DMS53 treated with DMSO at 0.1 percent for 48 hours (cell line): ENCODE measurements at regions not wholly inside any gene's neighbourhood (a gene's known extent, or its start where the extent isn't known, plus 50 kb on each side); places are given as distances from the start of the nearest gene placed in this dataset.
"Not testable (repeated sequence)": the region's sequence is repeated elsewhere in the genome, so short reads cannot be mapped to it uniquely, and the experiment has no call there.

Experiments used
- DNase-seq: peaks from one replicate; lab custom pipeline; 2025; ENCODE audit not compliant: unreplicated experiment; lab: John Stamatoyannopoulos, UW

- no peak for DNase-seq
Observed at GRCh38 chr7:42726066-42726785, 185.6 kb downstream of the C7orf25 start.

GRCh38 chr7:42722716-42723115 lies 189.2 kb downstream of the C7orf25 start:
- no peak for DNase-seq

- DNase-seq, result no peak
Observed at GRCh38 chr7:42722198-42722597, 189.7 kb downstream of the C7orf25 start.

GRCh38 chr7:42720991-42721796 lies 190.7 kb downstream of the C7orf25 start:
- DNase-seq, result no peak

- DNase-seq, result no peak
Observed at GRCh38 chr7:42720012-42720411, 191.9 kb downstream of the C7orf25 start.

GRCh38 chr7:42718466-42718865 lies 193.4 kb downstream of the C7orf25 start:
- DNase-seq, result not testable (repeated sequence)

GRCh38 chr7:42714356-42714755 lies 197.5 kb downstream of the C7orf25 start:
- DNase-seq, result no peak

GRCh38 chr7:42709284-42709683 lies 202.6 kb downstream of the C7orf25 start:
- no peak for DNase-seq

GRCh38 chr7:42704710-42705109 lies 207.2 kb downstream of the C7orf25 start:
- DNase-seq, result no peak

- no peak for DNase-seq
Observed at GRCh38 chr7:42702647-42703046, 209.2 kb downstream of the C7orf25 start.

- no peak for DNase-seq
Observed at GRCh38 chr7:42700406-42701327, 211.2 kb downstream of the C7orf25 start.

- DNase-seq, result no peak
Observed at GRCh38 chr7:42699380-42700178, 212.3 kb downstream of the C7orf25 start.

GRCh38 chr7:42698600-42699374 lies 213.1 kb downstream of the C7orf25 start:
- no peak for DNase-seq

GRCh38 chr7:42694894-42695507 lies 216.9 kb downstream of the C7orf25 start:
- DNase-seq, result no peak

- no peak for DNase-seq
Observed at GRCh38 chr7:42693722-42694121, 218.1 kb downstream of the C7orf25 start.

GRCh38 chr7:42692621-42693020 lies 219.2 kb downstream of the C7orf25 start:
- no peak for DNase-seq

- DNase-seq, result peak; percentile 76
Observed at GRCh38 chr7:42690794-42691639, 220.9 kb downstream of the C7orf25 start.

- DNase-seq, result no peak
Observed at GRCh38 chr7:42689626-42690025, 222.2 kb downstream of the C7orf25 start.

- DNase-seq, result no peak
Observed at GRCh38 chr7:42688056-42688371, 223.9 kb downstream of the C7orf25 start.
